HG02870 (cell line): ENCODE measurements at regions not wholly inside any gene's neighbourhood (a gene's known extent, or its start where the extent isn't known, plus 50 kb on each side); places are given as distances from the start of the nearest gene placed in this dataset.
"Not testable (repeated sequence)": the region's sequence is repeated elsewhere in the genome, so short reads cannot be mapped to it uniquely, and the experiment has no call there.

Experiments used
- ATAC-seq: cut with Tn5 transposase; IDR thresholded peaks from one replicate; pipeline ENCODE4 v1.9.1; 2021; ENCODE audit warnings: mild to moderate bottlenecking, moderate library complexity; ENCODE audit not compliant: unreplicated experiment

DNA sequence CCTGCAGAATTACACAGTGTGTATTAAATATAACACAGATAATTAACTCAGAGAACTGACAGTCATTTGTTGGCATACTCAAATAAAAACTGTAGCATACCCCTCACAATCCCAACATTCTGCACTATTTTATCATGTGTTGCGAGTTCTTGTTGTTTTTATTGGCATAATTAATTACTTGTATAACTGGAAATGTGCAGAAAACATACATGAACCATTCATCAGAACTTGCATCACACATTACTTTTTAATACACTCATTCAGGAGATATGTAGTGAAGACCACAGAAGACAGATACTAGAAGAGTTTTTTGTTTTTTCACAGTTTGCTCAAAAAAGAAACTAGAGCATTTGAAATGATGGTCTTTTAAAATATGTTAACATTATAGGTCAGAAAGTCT lies 74.6 kb upstream of the NEIL3 start:
- ATAC-seq: no peak

DNA sequence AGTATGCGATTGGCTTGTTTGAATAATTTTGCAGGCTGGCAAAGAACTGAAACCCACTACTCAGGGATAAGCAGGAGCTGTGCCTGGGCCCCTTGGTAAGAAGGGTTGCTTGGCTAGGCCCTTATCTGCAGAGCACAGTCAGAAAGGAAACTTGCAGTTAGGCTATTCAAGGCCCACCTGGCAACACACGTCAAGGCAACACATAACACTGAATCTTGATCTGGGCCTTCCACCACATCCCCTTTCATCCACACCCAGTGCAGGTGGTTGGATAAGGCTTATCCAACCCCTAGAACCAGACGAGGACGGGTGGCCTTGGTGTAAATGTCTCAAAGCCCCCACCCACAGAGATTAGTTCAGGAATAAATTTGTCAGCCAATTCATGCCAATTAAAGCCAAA lies 72.8 kb upstream of the NEIL3 start:
- no peak for ATAC-seq

DNA sequence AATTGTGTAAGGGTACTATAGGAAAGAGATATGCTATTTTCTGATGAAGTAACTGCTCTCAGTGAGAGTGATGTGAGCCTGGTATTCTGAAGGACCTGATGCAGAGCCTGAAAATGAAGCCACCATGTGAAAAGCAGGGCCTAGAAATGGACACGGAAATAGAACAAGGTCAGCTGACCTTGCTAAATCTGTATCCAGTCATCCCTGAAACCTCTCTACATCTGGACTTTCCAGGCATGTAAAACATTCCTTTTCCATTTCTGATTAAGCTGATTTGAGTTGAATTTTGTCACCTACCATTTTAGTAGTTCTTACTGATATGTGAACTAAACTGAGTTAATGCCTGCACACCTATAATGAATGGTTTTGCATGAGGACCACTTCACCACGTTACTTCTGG lies 72.4 kb upstream of the NEIL3 start:
- ATAC-seq: no peak

DNA sequence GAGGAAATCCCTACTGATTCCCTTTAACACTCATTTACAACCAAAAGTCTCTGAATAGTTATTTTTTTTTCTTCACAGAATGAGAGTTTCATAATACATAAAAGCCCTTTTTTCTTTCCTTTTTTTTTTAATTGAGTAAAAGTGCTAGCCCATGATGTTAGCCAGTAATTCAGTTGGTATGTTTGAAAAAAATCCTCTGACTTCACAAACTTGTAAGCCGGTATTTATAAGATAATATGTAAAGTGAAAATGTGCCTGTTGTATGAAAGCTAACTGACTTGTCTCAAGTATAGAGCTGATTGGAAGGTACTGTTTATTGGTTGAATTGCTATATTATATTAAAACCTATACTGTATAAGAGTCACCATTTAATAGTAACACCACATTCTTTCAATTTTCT lies 70.2 kb upstream of the NEIL3 start:
- ATAC-seq: no peak

DNA sequence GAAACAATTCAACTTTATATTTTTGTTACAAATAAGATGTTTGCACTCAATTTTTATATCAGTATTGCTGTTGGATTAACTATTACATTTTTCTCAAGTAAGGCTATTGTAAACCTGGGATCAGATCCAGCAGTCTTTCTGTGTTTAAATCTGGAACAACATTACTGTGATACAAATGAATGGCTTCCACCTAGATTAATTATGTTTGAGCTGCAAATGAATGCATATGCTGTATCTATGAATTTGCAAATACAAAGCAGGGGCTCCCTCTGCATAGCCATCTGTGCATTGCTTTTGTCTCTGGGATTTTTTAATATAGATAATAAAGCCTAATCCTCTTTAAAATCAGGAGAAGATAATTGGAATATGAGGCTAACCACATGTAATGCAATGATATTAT lies 69.8 kb upstream of the NEIL3 start:
- no peak for ATAC-seq

DNA sequence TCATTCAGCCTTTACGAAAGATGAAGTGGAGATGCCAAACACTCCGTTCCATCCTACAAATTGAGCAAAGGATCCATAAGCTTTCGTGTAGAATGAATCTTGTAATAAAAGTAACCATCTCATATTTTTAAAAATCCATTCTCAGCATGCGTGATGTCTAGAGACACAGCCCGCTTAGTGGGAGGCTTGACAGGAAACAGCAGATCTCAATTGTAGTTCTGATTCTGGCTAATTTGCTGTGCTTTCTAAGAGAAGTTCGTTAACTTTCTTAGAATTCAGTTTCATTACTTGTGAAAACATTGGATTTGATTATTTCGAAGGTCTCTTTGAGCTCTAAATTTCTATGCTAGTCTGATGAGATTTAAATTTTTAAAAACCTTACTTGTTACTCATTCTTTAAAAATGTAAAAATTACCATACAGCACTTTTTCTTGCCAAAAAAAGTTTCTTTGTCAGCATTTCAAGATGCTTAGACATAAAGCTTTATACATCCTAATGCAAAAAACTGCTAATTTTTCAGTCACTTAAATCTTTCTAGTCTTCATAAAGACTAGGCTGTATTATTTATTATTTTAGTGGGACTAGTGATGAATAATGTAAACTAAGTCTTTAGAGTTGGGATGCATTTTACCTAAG lies 66.9 kb upstream of the NEIL3 start:
- no peak for ATAC-seq

DNA sequence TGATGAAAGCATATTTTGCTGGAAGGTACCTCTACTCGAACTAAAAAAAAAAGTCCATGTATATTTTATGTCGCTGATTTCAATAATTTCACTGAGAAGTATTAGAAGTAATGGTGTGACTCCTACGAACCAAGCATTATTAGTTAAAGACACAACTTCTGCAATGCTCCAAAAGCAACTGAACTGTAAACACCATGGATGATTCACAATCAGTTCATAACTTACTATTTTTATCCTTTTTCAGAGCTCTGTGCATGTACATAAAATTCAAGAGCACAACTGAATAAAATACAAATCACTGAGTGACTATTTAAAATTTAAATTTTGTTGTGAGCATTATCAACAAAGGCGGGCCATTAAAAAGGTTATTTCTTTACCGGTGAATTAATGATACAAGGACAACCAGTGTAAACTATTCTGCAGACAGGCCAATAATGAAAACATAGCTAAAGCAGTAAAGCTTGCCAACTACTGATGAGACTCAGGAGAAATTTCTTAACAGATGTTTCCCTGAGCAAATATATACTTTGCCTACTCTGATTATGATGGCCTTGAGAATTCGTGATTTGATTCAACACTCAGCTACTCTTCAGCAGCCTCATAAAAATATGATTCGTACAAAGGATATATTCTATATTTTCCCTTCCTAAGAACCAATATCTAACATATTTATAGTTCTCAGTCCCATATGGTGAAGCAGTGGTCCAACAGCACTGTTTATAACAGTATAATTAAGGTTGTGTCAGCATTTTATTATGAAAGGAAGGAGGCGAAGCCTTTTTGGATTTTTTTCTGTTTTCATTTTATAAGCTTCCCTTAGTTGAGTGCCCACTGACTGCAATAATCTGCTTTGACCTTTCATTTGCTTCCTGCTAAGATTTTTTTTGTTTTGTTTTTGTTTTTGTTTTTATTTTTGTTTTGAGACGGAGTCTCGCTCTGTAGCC lies 62.8 kb upstream of the NEIL3 start:
- no peak for ATAC-seq

DNA sequence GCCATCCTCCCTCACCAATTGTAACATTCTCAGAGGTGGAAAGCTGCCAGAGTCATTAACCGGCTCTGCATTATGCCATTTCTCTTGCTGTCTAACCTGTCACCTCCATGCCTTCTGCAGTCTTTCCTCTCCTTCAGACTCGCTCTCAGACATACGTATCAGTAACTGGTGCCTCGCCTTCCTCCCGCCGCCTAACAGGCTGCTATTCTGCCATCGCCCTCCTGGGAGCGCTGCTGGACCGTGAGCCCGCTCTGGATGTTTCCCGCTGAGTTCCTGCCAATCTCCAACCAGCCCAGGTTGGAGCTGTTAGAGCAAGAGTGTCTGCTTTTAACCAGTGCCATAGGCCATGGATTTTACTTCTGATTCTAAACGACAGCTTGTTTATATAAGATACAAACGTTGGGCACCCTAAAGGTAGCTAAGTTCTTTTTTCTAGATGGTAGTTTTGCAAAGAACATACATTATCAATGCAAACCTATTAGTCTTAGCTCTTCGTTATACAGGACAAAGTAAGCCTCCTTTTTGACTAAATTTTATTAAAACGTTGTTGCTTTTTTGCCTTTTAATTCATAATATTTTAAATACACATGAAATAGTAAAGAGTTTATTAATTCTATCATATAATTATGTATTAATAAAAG lies 59.5 kb upstream of the NEIL3 start:
- ATAC-seq: peak; percentile 95

DNA sequence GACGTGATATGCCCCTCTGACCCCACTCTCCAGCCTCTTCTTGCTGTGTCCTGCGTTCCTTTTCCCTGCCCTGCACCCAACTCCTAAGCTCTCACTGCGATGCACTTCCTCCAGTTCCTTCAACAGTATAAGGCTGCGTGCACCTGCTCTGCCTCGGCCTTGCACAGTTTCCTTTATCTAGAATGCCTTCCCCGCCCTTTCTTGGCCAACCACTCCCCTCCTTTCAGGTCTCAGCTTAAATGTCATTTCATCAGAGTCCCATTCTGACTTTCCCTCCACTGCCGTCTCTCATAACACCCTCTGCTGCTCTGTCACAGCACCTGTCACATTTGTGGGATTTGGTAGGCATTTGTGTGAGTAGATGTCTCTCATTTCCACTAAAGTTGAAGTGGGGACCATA lies 58.4 kb upstream of the NEIL3 start:
- no peak for ATAC-seq

DNA sequence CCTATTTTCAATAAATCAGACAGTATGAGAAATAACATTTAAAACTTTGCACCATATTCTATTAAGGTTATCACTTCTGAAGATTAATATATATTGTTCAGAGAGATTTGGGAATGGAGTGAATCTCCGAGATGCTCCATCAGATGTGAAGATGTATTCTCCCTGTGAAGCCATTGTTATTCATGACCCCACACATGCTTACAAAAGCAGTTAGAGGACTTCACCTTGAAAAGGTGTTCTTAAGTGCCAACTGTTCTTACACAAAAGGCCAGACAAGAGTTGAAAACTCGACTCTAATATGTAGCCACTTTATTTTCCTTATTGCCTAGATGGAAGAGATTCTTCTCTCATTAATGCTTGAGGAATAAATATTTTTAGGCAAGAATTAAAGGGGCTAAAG lies 54.3 kb upstream of the NEIL3 start:
- ATAC-seq: no peak

DNA sequence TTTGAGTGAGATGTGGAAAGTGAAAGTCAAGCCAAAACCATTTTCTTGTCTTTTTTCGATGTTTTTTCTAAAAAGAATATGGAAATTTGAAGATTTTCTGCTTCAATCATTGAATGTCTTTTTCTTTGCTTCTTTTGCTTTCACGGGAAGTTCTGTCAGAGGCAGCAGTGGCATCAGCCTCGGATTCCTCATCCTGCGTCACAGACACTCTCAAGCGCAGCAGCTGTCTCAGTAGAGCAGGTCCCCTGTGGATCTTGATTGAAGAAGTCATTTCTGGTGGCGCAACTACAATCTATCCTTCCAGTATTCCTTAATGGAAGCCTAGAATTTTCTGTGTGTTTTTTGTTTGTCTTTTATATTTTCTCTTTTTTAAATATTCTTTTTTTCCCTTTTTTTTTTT lies 52.7 kb upstream of the NEIL3 start:
- no peak for ATAC-seq

DNA sequence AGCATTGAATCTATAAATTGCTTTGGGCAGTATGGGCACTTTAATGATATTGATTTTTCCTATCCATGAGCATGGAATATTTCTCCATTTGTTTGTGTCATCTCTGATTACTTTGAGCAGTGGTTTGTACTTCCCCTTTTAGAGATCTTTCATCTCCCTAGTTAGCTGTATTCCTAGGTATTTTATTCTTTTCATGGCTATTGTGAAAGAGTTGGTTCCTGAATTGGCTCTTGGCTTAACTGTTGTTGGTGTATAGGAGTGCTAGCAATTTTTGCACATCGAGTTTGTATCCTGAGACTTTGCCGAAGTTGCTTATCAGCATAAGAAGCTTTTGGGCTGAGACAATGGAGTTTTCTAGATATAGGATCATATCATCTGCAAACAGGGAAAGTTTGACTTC lies 50.2 kb upstream of the NEIL3 start:
- ATAC-seq: not testable (repeated sequence)
